ENCODE measurements at regions not wholly inside any gene's neighbourhood (a gene's known extent, or its start where the extent isn't known, plus 50 kb on each side); places are given as distances from the start of the nearest gene placed in this dataset.

DNA sequence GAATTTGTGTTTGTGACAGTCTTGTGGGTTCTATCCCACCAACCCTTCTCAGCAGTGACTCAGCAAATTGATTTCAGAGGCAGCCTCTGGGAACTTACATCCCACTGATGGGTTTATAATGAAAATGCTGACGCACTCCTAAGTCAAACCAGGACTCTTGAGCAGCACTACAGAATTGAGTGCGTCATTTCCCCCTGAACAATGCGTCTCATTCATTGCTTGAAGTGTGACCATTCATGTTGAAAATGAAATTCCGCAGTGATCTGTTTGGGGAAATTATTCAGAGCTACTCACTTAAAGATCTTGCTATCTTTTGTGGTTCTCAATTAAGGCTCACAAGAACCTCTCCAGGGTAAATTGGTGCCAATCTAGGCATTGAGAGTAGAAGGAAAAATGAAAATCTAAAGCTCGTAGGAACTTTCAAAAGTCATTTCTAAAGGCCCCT lies 417.7 kb upstream of the SLC14A2 start:
- ChIA-PET POLR2A (ENCODE audit: low non-redundant PET) (interaction anchor here (0.7 kb wide), 1 partner anchor 11 kb away, joined by 5 read pairs; no protein-coding TSS in a partner anchor), CTCF (no interaction called here)
- DNase-seq (ENCODE audit: low spot score), result peak; percentile 93
- Histone ChIP-seq H3K4me1 (ENCODE audit: insufficient read depth, low read length, poor library complexity, severe bottlenecking) (peaks cover 9% of the 10 kb centered on the region), H3K27ac (ENCODE audit: low read depth, low read length, poor library complexity, severe bottlenecking) (peak overlapping the region; percentile 34), H3K27me3 (replicated peaks; ENCODE audit: insufficient read depth, low read depth, low read length, poor library complexity) (no peaks in the 10 kb centered on the region), H3K9me3 (ENCODE audit: low read depth, low read length, poor library complexity, severe bottlenecking) (peaks cover 4% of the 10 kb centered on the region), H3K4me3 (ENCODE audit: low read depth, low read length, poor library complexity, severe bottlenecking) (no peak overlapping the region), H3K36me3 (ENCODE audit: insufficient read depth, low read length, poor library complexity, severe bottlenecking) (no peaks in the 10 kb centered on the region)
- intact Hi-C loops (cut with micrococcal nuclease; ENCODE audit: unreplicated experiment), result no loop called here
- no peak for TF ChIP-seq EZH2 (IDR thresholded peaks at IDR 0.05; ENCODE audit: borderline replicate concordance, low read depth, low read length, poor library complexity, severe bottlenecking)
- TF ChIP-seq, protein P1, sequence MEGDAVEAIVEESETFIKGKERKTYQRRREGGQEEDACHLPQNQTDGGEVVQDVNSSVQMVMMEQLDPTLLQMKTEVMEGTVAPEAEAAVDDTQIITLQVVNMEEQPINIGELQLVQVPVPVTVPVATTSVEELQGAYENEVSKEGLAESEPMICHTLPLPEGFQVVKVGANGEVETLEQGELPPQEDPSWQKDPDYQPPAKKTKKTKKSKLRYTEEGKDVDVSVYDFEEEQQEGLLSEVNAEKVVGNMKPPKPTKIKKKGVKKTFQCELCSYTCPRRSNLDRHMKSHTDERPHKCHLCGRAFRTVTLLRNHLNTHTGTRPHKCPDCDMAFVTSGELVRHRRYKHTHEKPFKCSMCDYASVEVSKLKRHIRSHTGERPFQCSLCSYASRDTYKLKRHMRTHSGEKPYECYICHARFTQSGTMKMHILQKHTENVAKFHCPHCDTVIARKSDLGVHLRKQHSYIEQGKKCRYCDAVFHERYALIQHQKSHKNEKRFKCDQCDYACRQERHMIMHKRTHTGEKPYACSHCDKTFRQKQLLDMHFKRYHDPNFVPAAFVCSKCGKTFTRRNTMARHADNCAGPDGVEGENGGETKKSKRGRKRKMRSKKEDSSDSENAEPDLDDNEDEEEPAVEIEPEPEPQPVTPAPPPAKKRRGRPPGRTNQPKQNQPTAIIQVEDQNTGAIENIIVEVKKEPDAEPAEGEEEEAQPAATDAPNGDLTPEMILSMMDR (conservative IDR thresholded peaks at IDR 0.05; ENCODE audit: low read depth, low read length), result no peak
- BruUV-seq (replicated peaks), result no TSS peak

DNA sequence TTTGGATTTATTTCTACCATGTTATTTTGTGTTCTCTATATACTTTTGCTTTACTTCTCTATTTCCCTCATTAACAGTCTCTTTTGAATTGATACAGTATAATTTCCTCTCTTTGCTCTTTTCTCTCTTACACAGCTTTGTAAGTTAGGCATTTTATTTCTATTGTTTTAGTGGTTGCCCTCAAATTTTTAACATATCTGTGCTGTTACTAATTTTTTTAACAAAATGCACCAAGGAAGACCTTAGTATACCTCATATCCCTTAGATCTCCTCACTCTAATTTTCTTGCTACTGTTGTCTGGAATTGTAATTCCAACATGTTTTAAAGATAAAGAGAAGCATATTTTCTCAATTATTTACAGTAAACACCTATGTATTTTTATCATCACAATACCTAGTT lies 416.8 kb upstream of the SLC14A2 start:
- POLR2A ChIA-PET (ENCODE audit: low non-redundant PET), result no interaction called here
- Histone ChIP-seq H3K36me3 (ENCODE audit: insufficient read depth, low read length, poor library complexity, severe bottlenecking) (no peaks in the 10 kb centered on the region), H3K27me3 (replicated peaks; ENCODE audit: insufficient read depth, low read depth, low read length, poor library complexity) (no peaks in the 10 kb centered on the region), H3K4me3 (ENCODE audit: low read depth, low read length, poor library complexity, severe bottlenecking) (no peak overlapping the region), H3K27ac (ENCODE audit: low read depth, low read length, poor library complexity, severe bottlenecking) (no peak overlapping the region), H3K9me3 (ENCODE audit: low read depth, low read length, poor library complexity, severe bottlenecking) (peaks cover 4% of the 10 kb centered on the region), H3K4me1 (ENCODE audit: insufficient read depth, low read length, poor library complexity, severe bottlenecking) (peaks cover 9% of the 10 kb centered on the region)
- no peak for DNase-seq (ENCODE audit: low spot score)
- BruUV-seq (replicated peaks), result no TSS peak
- intact Hi-C loops (cut with micrococcal nuclease; ENCODE audit: unreplicated experiment), result no loop called here
- CTCF ChIA-PET, result no interaction called here
- TF ChIP-seq, protein P1 (conservative IDR thresholded peaks at IDR 0.05; ENCODE audit: low read depth, low read length), result no peak
- no peak for TF ChIP-seq EZH2 (IDR thresholded peaks at IDR 0.05; ENCODE audit: borderline replicate concordance, low read depth, low read length, poor library complexity, severe bottlenecking)

DNA sequence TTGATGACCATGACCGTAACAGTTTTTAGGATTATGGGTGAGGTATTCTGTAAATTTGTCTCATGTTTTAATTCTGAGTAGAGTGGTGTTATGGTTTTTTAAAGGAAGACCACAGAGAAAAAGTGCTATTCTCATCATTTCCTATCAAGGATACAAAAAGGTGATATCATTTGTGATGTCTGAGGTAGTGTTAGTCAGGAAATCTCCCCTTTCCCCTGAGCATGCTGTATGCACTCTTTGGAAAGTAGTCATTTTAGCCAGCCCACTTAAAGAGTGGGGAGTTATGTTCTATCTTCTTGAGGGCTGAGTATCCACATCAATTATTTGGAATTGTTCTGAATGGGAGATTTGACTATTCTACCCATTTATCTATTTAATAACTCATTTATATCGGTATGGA lies 414.2 kb upstream of the SLC14A2 start:
- ChIA-PET POLR2A (ENCODE audit: low non-redundant PET) (no interaction called here), CTCF (no interaction called here)
- BruUV-seq (replicated peaks), result no TSS peak
- Histone ChIP-seq H3K27ac (ENCODE audit: low read depth, low read length, poor library complexity, severe bottlenecking) (no peak overlapping the region), H3K9me3 (ENCODE audit: low read depth, low read length, poor library complexity, severe bottlenecking) (peaks cover 4% of the 10 kb centered on the region), H3K4me3 (ENCODE audit: low read depth, low read length, poor library complexity, severe bottlenecking) (no peak overlapping the region), H3K27me3 (replicated peaks; ENCODE audit: insufficient read depth, low read depth, low read length, poor library complexity) (no peaks in the 10 kb centered on the region), H3K4me1 (ENCODE audit: insufficient read depth, low read length, poor library complexity, severe bottlenecking) (peaks cover 9% of the 10 kb centered on the region), H3K36me3 (ENCODE audit: insufficient read depth, low read length, poor library complexity, severe bottlenecking) (no peaks in the 10 kb centered on the region)
- no peak for TF ChIP-seq EZH2 (IDR thresholded peaks at IDR 0.05; ENCODE audit: borderline replicate concordance, low read depth, low read length, poor library complexity, severe bottlenecking)
- TF ChIP-seq, protein P1 (conservative IDR thresholded peaks at IDR 0.05; ENCODE audit: low read depth, low read length), result no peak
- intact Hi-C loops (cut with micrococcal nuclease; ENCODE audit: unreplicated experiment), result no loop called here
- DNase-seq (ENCODE audit: low spot score), result no peak

Data from A673 (cell line).